ENCODE measurements at regions not wholly inside any gene's neighbourhood (a gene's known extent, or its start where the extent isn't known, plus 50 kb on each side); places are given as distances from the start of the nearest gene placed in this dataset.

DNA sequence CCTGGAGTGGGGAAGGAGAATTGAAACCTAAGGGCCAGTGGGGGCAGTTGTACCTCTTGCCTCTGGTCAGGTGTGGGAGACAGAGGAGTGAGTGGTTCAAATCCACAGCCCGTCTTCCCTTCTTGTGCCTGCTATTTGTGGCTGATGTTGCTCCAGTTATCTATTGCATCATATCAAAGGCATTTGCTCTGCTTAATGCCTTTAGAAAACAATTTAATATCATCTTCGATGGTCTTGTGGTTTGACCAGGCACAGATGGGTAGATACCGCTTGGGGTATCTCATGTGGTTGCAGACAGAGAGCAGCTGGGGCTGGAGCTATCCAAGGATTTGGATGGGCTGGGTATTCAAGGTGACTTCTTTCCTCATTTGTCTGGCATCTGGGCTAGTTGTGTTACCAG lies 376.1 kb upstream of the RBFOX1 start:
- DNase-seq = no peak
- no peak for FAIRE-seq
- no peak for TF ChIP-seq CTCF (IDR thresholded peaks at IDR 0.05)
- no peak overlapping the region for H3K27ac ChIP-seq
- WGBS, 2 donors = 57 to 71% methylated on average over 3 of the region's 3 CpGs
- H3K36me3 ChIP-seq = no peaks in the 10 kb centered on the region
- H3K9me3 ChIP-seq = no peaks in the 10 kb centered on the region
- no peak for ATAC-seq
- intact Hi-C loops (cut with DNase I) = no loop called here
- H3K27me3 ChIP-seq = peaks cover 0 to 3% (median 0%) of the 10 kb centered on the region in 4 donors
- no peak overlapping the region for H3K4me3 ChIP-seq
- no peaks in the 10 kb centered on the region for H3K4me1 ChIP-seq

DNA sequence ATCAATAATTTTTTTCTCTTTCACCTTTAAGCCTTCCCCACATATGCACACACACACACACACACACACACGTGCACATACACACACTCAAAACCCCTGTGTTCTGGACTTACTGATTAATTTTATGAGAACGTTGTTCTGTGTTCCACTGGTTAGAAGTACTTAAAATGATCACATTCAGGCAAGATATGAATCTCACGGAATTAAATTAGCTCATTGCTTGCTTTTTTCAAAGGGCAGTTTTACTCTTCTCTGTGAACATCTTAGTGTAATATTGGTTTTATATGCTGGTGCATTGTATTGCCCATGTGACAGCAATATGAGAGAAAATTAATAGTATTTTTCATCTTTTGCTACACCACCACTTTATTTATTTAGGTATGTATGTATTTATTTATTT lies 377.3 kb upstream of the RBFOX1 start:
- H3K9me3 ChIP-seq = no peaks in the 10 kb centered on the region
- no peak for FAIRE-seq

DNA sequence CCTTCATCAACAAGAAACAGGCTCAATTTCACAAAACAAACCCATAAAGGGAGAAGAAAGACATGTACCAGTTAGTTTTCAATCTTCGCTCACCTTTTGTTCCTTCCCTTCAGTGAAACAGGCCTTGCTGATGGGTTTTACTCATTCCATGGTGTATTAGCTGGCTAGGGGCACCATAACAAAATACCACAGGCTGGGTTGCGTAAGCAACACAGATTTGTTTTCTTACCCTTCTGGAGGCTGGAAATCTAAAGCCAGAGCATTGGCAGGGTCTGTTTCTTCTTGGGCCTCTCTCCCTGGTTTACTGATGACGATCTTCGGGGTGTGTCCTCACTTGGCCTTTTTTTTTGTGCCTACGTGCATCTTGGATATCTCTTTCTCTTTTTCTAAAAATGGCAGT lies 383.4 kb upstream of the RBFOX1 start:
- intact Hi-C loops (cut with DNase I) = no loop called here
- no peaks in the 10 kb centered on the region for H3K27me3 ChIP-seq
- no peaks in the 10 kb centered on the region for H3K36me3 ChIP-seq
- no peaks in the 10 kb centered on the region for H3K4me1 ChIP-seq
- FAIRE-seq (no peak), DNase-seq (no peak), ATAC-seq (no peak)
- no peak for TF ChIP-seq CTCF (IDR thresholded peaks at IDR 0.05)
- no peaks in the 10 kb centered on the region for H3K9me3 ChIP-seq
- no peak overlapping the region for H3K4me3 ChIP-seq
- H3K27ac ChIP-seq = no peak overlapping the region
- 67 to 79% methylated on average over 4 to 5 of the region's 5 CpGs for WGBS, 2 donors

More for the DNA sequence above, 377.3 kb upstream of the RBFOX1 start:
- H3K4me3 ChIP-seq = no peak overlapping the region
- no peaks in the 10 kb centered on the region for H3K36me3 ChIP-seq
- DNase-seq = no peak
- peaks cover 0 to 3% (median 0%) of the 10 kb centered on the region in 4 donors for H3K27me3 ChIP-seq
- intact Hi-C loops (cut with DNase I) = no loop called here
- H3K27ac ChIP-seq = no peak overlapping the region
- 38 to 51% methylated on average over 3 of the region's 3 CpGs for WGBS, 2 donors
- H3K4me1 ChIP-seq = no peaks in the 10 kb centered on the region
- TF ChIP-seq CTCF (IDR thresholded peaks at IDR 0.05) = no peak
- no peak for ATAC-seq

GRCh38 chr16:6947291-6947690 lies 385.4 kb upstream of the RBFOX1 start:
- TF ChIP-seq CTCF (IDR thresholded peaks at IDR 0.05) = no peak
- FAIRE-seq = no peak
- H3K4me3 ChIP-seq = no peak overlapping the region
- H3K27me3 ChIP-seq = no peaks in the 10 kb centered on the region
- no peak for ATAC-seq
- intact Hi-C loops (cut with DNase I) = no loop called here
- H3K36me3 ChIP-seq = no peaks in the 10 kb centered on the region
- H3K4me1 ChIP-seq = no peaks in the 10 kb centered on the region
- DNase-seq = no peak
- WGBS, 2 donors = 53 to 59% methylated on average over 6 of the region's 6 CpGs
- H3K27ac ChIP-seq = no peak overlapping the region
- H3K9me3 ChIP-seq = no peaks in the 10 kb centered on the region

DNA sequence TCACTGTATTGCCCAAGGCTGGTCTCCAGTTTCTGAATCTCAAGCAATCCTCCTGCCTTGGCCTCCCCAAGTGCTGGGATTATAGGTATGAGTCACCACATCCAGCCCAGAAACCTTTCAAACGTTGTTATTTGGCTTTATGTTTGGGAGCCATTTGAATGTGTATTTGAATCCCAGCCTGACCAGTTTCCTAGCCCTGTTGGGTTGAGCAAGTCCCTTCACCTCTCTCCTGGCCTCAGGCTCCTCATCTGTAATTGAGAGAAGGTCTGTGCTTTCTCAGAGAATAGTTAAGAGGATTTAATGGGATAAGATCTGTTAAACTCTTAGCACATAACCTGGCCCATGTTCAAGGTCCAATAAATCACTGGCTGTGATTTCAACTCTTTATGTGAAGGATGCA lies 385.8 kb upstream of the RBFOX1 start:
- FAIRE-seq (no peak), ATAC-seq (no peak), DNase-seq (no peak)
- Histone ChIP-seq H3K27me3 (no peaks in the 10 kb centered on the region), H3K27ac (no peak overlapping the region), H3K9me3 (no peaks in the 10 kb centered on the region), H3K4me1 (no peaks in the 10 kb centered on the region), H3K4me3 (no peak overlapping the region), H3K36me3 (no peaks in the 10 kb centered on the region)
- 36 to 38% methylated on average over 1 of the region's 1 CpG for WGBS, 2 donors
- intact Hi-C loops (cut with DNase I) = no loop called here
- no peak for TF ChIP-seq CTCF (IDR thresholded peaks at IDR 0.05)
